H9 (cell line): ENCODE measurements at regions not wholly inside any gene's neighbourhood (a gene's known extent, or its start where the extent isn't known, plus 50 kb on each side); places are given as distances from the start of the nearest gene placed in this dataset.

Experiments used
- DNase-seq: peaks from one replicate; pipeline ENCODE4 v3.0.0-alpha.2; 2017
- H2AFZ ChIP-seq: one replicate; pipeline ENCODE4 v1.6.1; 2013; ENCODE audit warnings: mild to moderate bottlenecking, low read length, control low read depth, moderate library complexity
- H2AK5ac ChIP-seq: 2 replicates; pipeline ENCODE4 v1.6.1; 2013; ENCODE audit warnings: low read length, control low read depth, mixed read lengths; ENCODE audit not compliant: insufficient read length
- H2BK120ac ChIP-seq: one replicate; pipeline ENCODE4 v1.6.1; 2013; ENCODE audit warnings: low read depth, mild to moderate bottlenecking, low read length, control low read depth, inconsistent platforms; ENCODE audit not compliant: poor library complexity, severe bottlenecking
- H2BK12ac ChIP-seq: 2 replicates; pipeline ENCODE4 v1.6.1; 2013; ENCODE audit warnings: low read length, control low read depth, mixed read lengths, low read depth; ENCODE audit not compliant: insufficient read length
- H2BK15ac ChIP-seq: 2 replicates; pipeline ENCODE4 v1.6.1; 2013; ENCODE audit warnings: low read depth, low read length, control low read depth
- H2BK20ac ChIP-seq: one replicate; pipeline ENCODE4 v1.6.1; 2013; ENCODE audit warnings: low read depth, mild to moderate bottlenecking, low read length, control low read depth, inconsistent platforms; ENCODE audit not compliant: poor library complexity, severe bottlenecking
- H2BK5ac ChIP-seq: 2 replicates; pipeline ENCODE4 v1.6.1; 2013; ENCODE audit warnings: low read length, control low read depth, mixed read lengths; ENCODE audit not compliant: insufficient read length
- H3K14ac ChIP-seq: 2 replicates; pipeline ENCODE4 v1.6.1; 2013; ENCODE audit warnings: low read length, control low read depth; ENCODE audit not compliant: insufficient read depth
- H3K18ac ChIP-seq: 2 replicates; pipeline ENCODE4 v1.6.1; 2013; ENCODE audit warnings: low read depth, mild to moderate bottlenecking, mixed read lengths, low read length, control low read depth; ENCODE audit not compliant: insufficient read length
- H3K23ac ChIP-seq: 2 replicates; pipeline ENCODE4 v1.6.1; 2013; ENCODE audit warnings: low read length, control low read depth, mixed read lengths, low read depth; ENCODE audit not compliant: insufficient read length
- H3K23me2 ChIP-seq: 2 replicates; pipeline ENCODE4 v1.6.1; 2013; ENCODE audit warnings: low read depth, mild to moderate bottlenecking, mixed read lengths, low read length, control low read depth; ENCODE audit not compliant: insufficient read length, poor library complexity, severe bottlenecking
- H3K27ac ChIP-seq: 2 replicates; pipeline ENCODE4 v1.5.1; 2013; ENCODE audit warnings: low read length, control low read depth, mixed read lengths, low read depth; ENCODE audit not compliant: insufficient read length
- H3K27me3 ChIP-seq: 2 replicates; pipeline ENCODE4 v1.6.1; 2013; ENCODE audit warnings: low read length, control low read depth, inconsistent platforms; ENCODE audit not compliant: insufficient read depth
- H3K4ac ChIP-seq: 2 replicates; pipeline ENCODE4 v1.6.1; 2013; ENCODE audit warnings: low read depth, mild to moderate bottlenecking, control low read depth, inconsistent platforms, low read length, moderate library complexity
- H3K4me1 ChIP-seq: 2 replicates; pipeline ENCODE4 v1.6.1; 2013; ENCODE audit warnings: low read length, control low read depth, inconsistent platforms; ENCODE audit not compliant: insufficient read depth
- H3K4me2 ChIP-seq: 2 replicates; pipeline ENCODE4 v1.6.1; 2013; ENCODE audit warnings: low read length, control low read depth, mixed read lengths; ENCODE audit not compliant: insufficient read length, insufficient read depth
- H3K56ac ChIP-seq: 2 replicates; pipeline ENCODE4 v1.6.1; 2013; ENCODE audit warnings: low read depth, mild to moderate bottlenecking, mixed read lengths, low read length, control low read depth; ENCODE audit not compliant: insufficient read length
- H3K79me1 ChIP-seq: 2 replicates; pipeline ENCODE4 v1.6.1; 2013; ENCODE audit warnings: low read depth, mild to moderate bottlenecking, moderate library complexity, low read length, control low read depth, inconsistent platforms; ENCODE audit not compliant: insufficient read depth, poor library complexity, severe bottlenecking
- H3K79me2 ChIP-seq: 2 replicates; pipeline ENCODE4 v1.6.1; 2013; ENCODE audit warnings: low read length, control low read depth, inconsistent platforms; ENCODE audit not compliant: insufficient read depth
- H3K9ac ChIP-seq: 2 replicates; pipeline ENCODE4 v1.6.1; 2013; ENCODE audit warnings: low read length, control low read depth, mixed read lengths; ENCODE audit not compliant: insufficient read length; ENCODE audit errors: extremely low read depth
- H3K9me3 ChIP-seq: one replicate; pipeline ENCODE4 v1.6.1; 2013; ENCODE audit warnings: low read depth, low read length, inconsistent platforms; ENCODE audit not compliant: control insufficient read depth
- H3T11ph ChIP-seq: one replicate; pipeline ENCODE4 v1.6.1; 2013; ENCODE audit warnings: mild to moderate bottlenecking, low read length, control low read depth, inconsistent platforms
- H4K20me1 ChIP-seq: one replicate; pipeline ENCODE4 v1.6.1; 2013; ENCODE audit not compliant: control insufficient read depth, insufficient read length, insufficient read depth
- H4K5ac ChIP-seq: 2 replicates; pipeline ENCODE4 v1.6.1; 2013; ENCODE audit warnings: low read depth, mild to moderate bottlenecking, mixed read lengths, low read length, control low read depth; ENCODE audit not compliant: insufficient read length
- H4K8ac ChIP-seq: replicated peaks from 2 replicates; pipeline ENCODE4 v1.6.1; 2013; ENCODE audit warnings: low read length, control low read depth, mixed read lengths, low read depth; ENCODE audit not compliant: insufficient read length
- H4K91ac ChIP-seq: 2 replicates; pipeline ENCODE4 v1.6.1; 2013; ENCODE audit warnings: low read depth, mild to moderate bottlenecking, moderate library complexity, mixed read lengths, low read length, control low read depth; ENCODE audit not compliant: insufficient read length
- H3K27ac Mint-ChIP-seq, 3 experiments: 2 replicates in 2 of 3; 3 replicates in 1 of 3; pipeline ENCODE4 v1.8.0; 2020 to 2021; ENCODE audit warnings: mixed read lengths in 3 of 3, mild to moderate bottlenecking in 1 of 3, moderate library complexity in 1 of 3
- H3K27me3 Mint-ChIP-seq: 2 replicates; pipeline ENCODE4 v1.8.0; 2021; ENCODE audit warnings: low read depth, mild to moderate bottlenecking, moderate library complexity, mixed read lengths
- H3K36me3 Mint-ChIP-seq, 3 experiments: 2 replicates in 2 of 3; 3 replicates in 1 of 3; pipeline ENCODE4 v1.8.0; 2020 to 2021; ENCODE audit warnings: low read depth in 3 of 3, mixed read lengths in 3 of 3; ENCODE audit not compliant: insufficient read depth in 1 of 3
- H3K4me1 Mint-ChIP-seq, 2 experiments: 2 replicates each; pipeline ENCODE4 v1.8.0; 2020; ENCODE audit warnings: mixed read lengths in 2 of 2
- H3K4me3 Mint-ChIP-seq, 2 experiments: 2 replicates in 1 of 2; 3 replicates in 1 of 2; pipeline ENCODE4 v1.8.0; 2020 to 2021; ENCODE audit warnings: mild to moderate bottlenecking in 2 of 2, mixed read lengths in 2 of 2, moderate library complexity in 1 of 2
- H3K9me3 Mint-ChIP-seq, 2 experiments: 2 replicates in 1 of 2; 3 replicates in 1 of 2; pipeline ENCODE4 v1.8.0; 2020; ENCODE audit warnings: mild to moderate bottlenecking in 2 of 2, mixed read lengths in 2 of 2, moderate library complexity in 1 of 2
- CTCF ChIP-seq: fragments of 200-600 bp; sonication (generic); conservative IDR thresholded peaks from 3 replicates; pipeline ENCODE4 v1.8.0; 2021; ENCODE audit warnings: antibody characterized with exemption, mild to moderate bottlenecking

GRCh38 chr7:115802415-115802814 lies 228.1 kb downstream of the TFEC start:
- H3K56ac ChIP-seq = no peak overlapping the region
- H2AK5ac ChIP-seq = no peak overlapping the region
- no peak overlapping the region for H2BK20ac ChIP-seq
- no peak overlapping the region for H2BK5ac ChIP-seq
- no peak overlapping the region for H3K4me2 ChIP-seq
- H3T11ph ChIP-seq = no peak overlapping the region
- no peaks in the 10 kb centered on the region for H3K23me2 ChIP-seq
- H3K4me1 ChIP-seq = peaks cover 5% of the 10 kb centered on the region; the same call in 1 of the 2 replicates
- no peak overlapping the region for H4K5ac ChIP-seq
- no peak overlapping the region for H4K8ac ChIP-seq
- no peaks in the 10 kb centered on the region for H3K27me3 ChIP-seq
- no peak overlapping the region for H2BK15ac ChIP-seq
- no peaks in the 10 kb centered on the region for H3K9me3 Mint-ChIP-seq
- H3K4me3 Mint-ChIP-seq = no peak overlapping the region
- no peaks in the 10 kb centered on the region for H3K36me3 Mint-ChIP-seq
- peaks cover 10 to 12% of the 10 kb centered on the region in 2 experiments for H3K4me1 Mint-ChIP-seq
- no peaks in the 10 kb centered on the region for H4K20me1 ChIP-seq
- no peak overlapping the region for H4K91ac ChIP-seq
- no peaks in the 10 kb centered on the region for H3K9me3 ChIP-seq
- H2BK120ac ChIP-seq = no peak overlapping the region
- no peak overlapping the region for H3K23ac ChIP-seq
- H2BK12ac ChIP-seq = no peak overlapping the region
- no peak overlapping the region for H3K4ac ChIP-seq
- no peak for DNase-seq
- no peak overlapping the region for H3K9ac ChIP-seq
- H3K27ac Mint-ChIP-seq = no peak overlapping the region
- H2AFZ ChIP-seq = no peak overlapping the region
- no peak for TF ChIP-seq CTCF
- H3K79me1 ChIP-seq = no peaks in the 10 kb centered on the region
- H3K14ac ChIP-seq = no peak overlapping the region
- no peaks in the 10 kb centered on the region for H3K79me2 ChIP-seq
- no peak overlapping the region for H3K27ac ChIP-seq
- no peaks in the 10 kb centered on the region for H3K27me3 Mint-ChIP-seq
- H3K18ac ChIP-seq = no peak overlapping the region
